Tibial artery (tissue), 4 donors: ENCODE measurements at regions not wholly inside any gene's neighbourhood (a gene's known extent, or its start where the extent isn't known, plus 50 kb on each side); places are given as distances from the start of the nearest gene placed in this dataset.

Experiments used
- DNase-seq, 2 donors: peaks; one replicate each; pipeline ENCODE4 v3.0.0-alpha.2; 2019
- H3K27ac ChIP-seq, 2 donors: fragments of 200-600 bp; sonication (generic) in 1 of 2; 1 replicate in 1 of 2; 2 replicates in 1 of 2; pipeline ENCODE4 v1.5.1; 2018 to 2019; ENCODE audit warnings: mild to moderate bottlenecking in 1 of 2
- H3K27me3 ChIP-seq, 2 donors: fragments of 200-600 bp; sonication (generic) in 1 of 2; one replicate each; pipeline versions ENCODE4 v1.5.1 to v1.6.0; 2016 to 2019
- H3K36me3 ChIP-seq, 3 donors: fragments of 200-600 bp; sonication (generic) in 2 of 3; one replicate each; pipeline ENCODE4 v1.5.1; 2016 to 2019; ENCODE audit warnings: mild to moderate bottlenecking in 2 of 3
- H3K4me1 ChIP-seq, 4 donors: fragments of 200-600 bp; sonication (generic) in 2 of 4; 1 replicate in 3 of 4; 2 replicates in 1 of 4; pipeline ENCODE4 v1.5.1; 2016 to 2019
- H3K4me3 ChIP-seq, 2 donors: fragments of 200-600 bp; sonication (generic) in 1 of 2; 1 replicate in 1 of 2; 2 replicates in 1 of 2; pipeline ENCODE4 v1.5.1; 2018 to 2019; ENCODE audit warnings: mild to moderate bottlenecking in 2 of 2
- H3K9me3 ChIP-seq, 3 donors: fragments of 200-600 bp; sonication (generic) in 1 of 3; one replicate each; pipeline ENCODE4 v1.5.1; 2016 to 2019
- intact Hi-C: fragments of 100-400 bp; cut with DNase I; formaldehyde crosslinking; loops from one replicate; pipeline ENCODE4 v1.15.0; 2023; ENCODE audit warnings: low total_unique reads
- TF ChIP-seq, protein P1 (sequence below), 2 experiments: fragments of 200-600 bp in 1 of 2; fragments of 450-650 bp in 1 of 2; IDR thresholded peaks; one replicate each; pipeline ENCODE4 v1.5.1; 2017 to 2019; ENCODE audit warnings: antibody characterized with exemption in 2 of 2, mild to moderate bottlenecking in 1 of 2, moderate library complexity in 1 of 2

DNA sequence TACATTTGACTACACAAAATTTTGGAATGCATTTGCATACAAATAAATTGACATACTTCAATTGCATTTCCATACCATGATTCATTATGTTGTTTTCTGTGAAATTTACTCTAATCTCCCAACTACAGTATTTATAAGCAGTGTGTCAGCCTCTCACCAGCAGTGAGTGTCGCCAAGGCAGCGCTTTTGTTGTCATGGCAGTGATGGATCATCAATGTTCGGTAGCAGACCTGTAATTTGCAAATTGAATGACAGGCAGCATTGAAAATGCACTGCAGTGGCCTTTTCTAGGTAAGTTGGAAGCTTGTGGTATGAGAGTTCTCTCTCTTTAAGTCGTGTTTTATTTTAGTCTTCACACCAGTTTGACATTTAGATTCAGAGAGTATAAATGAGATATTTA is 534.1 kb downstream of the PCDH17 start:
- Histone ChIP-seq H3K4me3 (no peak overlapping the region), H3K9me3 (no peaks in the 10 kb centered on the region), H3K27me3 (no peaks in the 10 kb centered on the region), H3K4me1 (no peaks in the 10 kb centered on the region), H3K27ac (no peak overlapping the region), H3K36me3 (no peaks in the 10 kb centered on the region)
- intact Hi-C loops = no loop called here
- no peak for DNase-seq
- TF ChIP-seq, protein P1, sequence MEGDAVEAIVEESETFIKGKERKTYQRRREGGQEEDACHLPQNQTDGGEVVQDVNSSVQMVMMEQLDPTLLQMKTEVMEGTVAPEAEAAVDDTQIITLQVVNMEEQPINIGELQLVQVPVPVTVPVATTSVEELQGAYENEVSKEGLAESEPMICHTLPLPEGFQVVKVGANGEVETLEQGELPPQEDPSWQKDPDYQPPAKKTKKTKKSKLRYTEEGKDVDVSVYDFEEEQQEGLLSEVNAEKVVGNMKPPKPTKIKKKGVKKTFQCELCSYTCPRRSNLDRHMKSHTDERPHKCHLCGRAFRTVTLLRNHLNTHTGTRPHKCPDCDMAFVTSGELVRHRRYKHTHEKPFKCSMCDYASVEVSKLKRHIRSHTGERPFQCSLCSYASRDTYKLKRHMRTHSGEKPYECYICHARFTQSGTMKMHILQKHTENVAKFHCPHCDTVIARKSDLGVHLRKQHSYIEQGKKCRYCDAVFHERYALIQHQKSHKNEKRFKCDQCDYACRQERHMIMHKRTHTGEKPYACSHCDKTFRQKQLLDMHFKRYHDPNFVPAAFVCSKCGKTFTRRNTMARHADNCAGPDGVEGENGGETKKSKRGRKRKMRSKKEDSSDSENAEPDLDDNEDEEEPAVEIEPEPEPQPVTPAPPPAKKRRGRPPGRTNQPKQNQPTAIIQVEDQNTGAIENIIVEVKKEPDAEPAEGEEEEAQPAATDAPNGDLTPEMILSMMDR (IDR thresholded peaks at IDR 0.05) = no peak

DNA sequence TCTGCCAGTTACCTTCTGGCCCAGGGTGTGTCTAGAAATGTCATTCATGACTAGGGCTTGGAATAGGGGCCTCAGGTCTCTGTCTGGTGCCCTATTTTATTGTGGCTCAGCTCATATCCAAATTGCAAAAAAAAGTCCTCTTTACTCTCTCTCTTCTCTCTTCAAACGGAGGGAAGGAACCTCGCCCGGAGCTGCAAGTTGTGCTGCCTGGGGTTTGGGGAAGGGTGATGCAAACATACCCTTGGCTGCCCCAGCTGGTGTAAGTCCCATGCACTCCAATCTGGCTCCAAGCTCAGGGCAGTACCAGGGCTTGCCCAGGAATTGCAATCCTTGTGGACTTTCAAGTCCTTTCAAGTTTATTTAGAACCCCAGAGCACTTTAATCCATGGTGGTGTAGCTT is 549.6 kb downstream of the PCDH17 start:
- TF ChIP-seq, protein P1 (IDR thresholded peaks at IDR 0.05) = no peak
- no peaks in the 10 kb centered on the region for H3K27me3 ChIP-seq
- no peaks in the 10 kb centered on the region for H3K9me3 ChIP-seq
- no peaks in the 10 kb centered on the region for H3K36me3 ChIP-seq
- DNase-seq = no peak
- H3K27ac ChIP-seq = no peak overlapping the region
- no peak overlapping the region for H3K4me3 ChIP-seq
- intact Hi-C loops = no loop called here
- no peaks in the 10 kb centered on the region for H3K4me1 ChIP-seq

DNA sequence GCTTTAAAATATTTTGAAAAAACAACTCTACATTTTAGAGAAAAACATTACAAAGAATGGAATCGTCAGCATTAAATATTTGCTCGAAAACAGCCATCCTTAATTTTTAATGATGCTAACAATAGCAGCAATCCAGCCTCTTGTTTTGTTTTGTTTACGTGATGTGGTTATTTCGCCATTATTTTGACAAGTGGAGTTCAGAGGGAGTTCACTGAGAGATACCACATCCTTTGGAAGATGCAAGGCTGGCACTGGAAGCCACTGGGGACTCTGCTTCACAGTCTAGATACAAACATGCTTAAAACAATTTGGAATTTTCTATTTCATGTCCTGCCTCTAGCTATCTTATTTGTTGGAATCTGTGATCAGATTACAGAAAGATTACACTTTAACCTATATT is 556.3 kb downstream of the PCDH17 start:
- H3K4me1 ChIP-seq = no peaks in the 10 kb centered on the region
- H3K4me3 ChIP-seq = no peak overlapping the region
- no peaks in the 10 kb centered on the region for H3K27me3 ChIP-seq
- TF ChIP-seq, protein P1 (IDR thresholded peaks at IDR 0.05) = no peak
- no peak for DNase-seq
- intact Hi-C loops = no loop called here
- no peak overlapping the region for H3K27ac ChIP-seq
- H3K9me3 ChIP-seq = no peaks in the 10 kb centered on the region
- H3K36me3 ChIP-seq = no peaks in the 10 kb centered on the region

DNA sequence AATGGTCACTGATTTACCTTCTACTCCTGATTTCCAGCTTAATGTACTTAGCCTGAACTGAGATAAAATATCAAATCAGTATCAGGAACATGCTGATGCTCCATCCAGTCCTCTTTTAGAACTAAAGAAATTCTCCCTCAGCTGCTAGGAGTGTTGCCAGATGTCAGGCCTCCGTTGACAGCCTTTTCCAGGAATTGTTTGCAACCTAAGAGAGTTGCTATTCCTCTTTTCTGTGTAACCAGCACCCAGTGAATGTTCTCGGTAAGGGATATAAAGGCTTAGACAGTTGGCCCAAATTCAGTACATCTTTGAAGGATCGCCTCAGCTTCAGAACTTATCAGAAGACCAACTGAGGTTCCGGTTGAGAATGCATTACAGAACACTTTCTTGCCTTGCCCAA is 559.0 kb downstream of the PCDH17 start:
- intact Hi-C loops = no loop called here
- DNase-seq = no peak
- Histone ChIP-seq H3K27me3 (no peaks in the 10 kb centered on the region), H3K4me1 (no peaks in the 10 kb centered on the region), H3K36me3 (no peaks in the 10 kb centered on the region), H3K4me3 (no peak overlapping the region), H3K27ac (no peak overlapping the region), H3K9me3 (no peaks in the 10 kb centered on the region)
- TF ChIP-seq, protein P1 (IDR thresholded peaks at IDR 0.05) = no peak

DNA sequence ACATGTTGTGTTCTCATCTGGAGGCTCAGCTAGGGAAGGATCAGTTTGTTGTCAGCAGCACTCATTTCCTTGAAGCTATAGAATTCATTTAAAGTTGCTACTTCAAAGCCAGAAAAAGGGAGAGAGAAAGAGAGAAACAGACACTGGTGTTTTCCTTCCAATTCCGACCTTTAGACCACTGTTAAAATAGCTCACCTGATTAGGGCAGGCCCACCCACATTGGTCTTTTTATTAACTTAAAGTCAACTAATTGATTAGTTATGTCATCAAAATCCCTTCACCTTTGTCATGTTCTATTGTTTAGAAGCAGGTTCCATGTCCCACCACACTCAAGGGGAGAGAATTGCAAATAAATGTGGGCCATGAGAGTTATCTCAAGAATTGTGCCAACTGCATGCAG is 560.2 kb downstream of the PCDH17 start:
- Histone ChIP-seq H3K36me3 (no peaks in the 10 kb centered on the region), H3K9me3 (no peaks in the 10 kb centered on the region), H3K4me1 (no peaks in the 10 kb centered on the region), H3K27me3 (no peaks in the 10 kb centered on the region), H3K27ac (no peak overlapping the region), H3K4me3 (no peak overlapping the region)
- no peak for DNase-seq
- TF ChIP-seq, protein P1 (IDR thresholded peaks at IDR 0.05) = no peak
- intact Hi-C loops = no loop called here

DNA sequence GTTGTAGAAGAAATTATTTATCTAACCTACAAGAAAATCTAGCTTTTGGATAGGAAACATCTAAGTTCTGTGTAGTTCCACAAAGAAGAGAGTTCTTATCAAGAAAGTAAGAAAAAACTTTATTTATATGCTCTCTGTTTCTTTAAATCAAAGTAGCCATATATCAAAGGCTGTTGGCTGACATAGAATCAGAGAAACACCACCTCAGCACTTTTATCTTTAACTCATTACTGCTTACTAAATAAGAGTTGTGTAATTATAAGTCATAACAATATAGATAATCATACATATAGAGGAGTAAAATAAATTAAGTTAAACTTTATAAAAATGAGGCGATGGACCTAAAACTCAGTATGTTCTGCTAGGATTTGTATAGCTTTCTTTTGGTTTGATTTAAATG is 570.6 kb downstream of the PCDH17 start:
- no peak overlapping the region for H3K4me3 ChIP-seq
- intact Hi-C loops = no loop called here
- DNase-seq = no peak
- H3K4me1 ChIP-seq = no peaks in the 10 kb centered on the region
- H3K36me3 ChIP-seq = no peaks in the 10 kb centered on the region
- no peaks in the 10 kb centered on the region for H3K27me3 ChIP-seq
- no peak overlapping the region for H3K27ac ChIP-seq
- TF ChIP-seq, protein P1 (IDR thresholded peaks at IDR 0.05) = no peak
- no peaks in the 10 kb centered on the region for H3K9me3 ChIP-seq
